Karpas-422 (cell line): ENCODE measurements at regions not wholly inside any gene's neighbourhood (a gene's known extent, or its start where the extent isn't known, plus 50 kb on each side); places are given as distances from the start of the nearest gene placed in this dataset.

ENCODE experiments used
- DNase-seq: peaks from one replicate; pipeline ENCODE4 v3.0.0-alpha.2; 2015
- H2AFZ ChIP-seq: fragments of 200-600 bp; sonication (generic); 2 replicates; pipeline ENCODE4 v1.6.1; 2014; ENCODE audit warnings: antibody characterized with exemption, low read length, mixed read lengths
- H3K27ac ChIP-seq: fragments of 200-600 bp; sonication (generic); 2 replicates; pipeline ENCODE4 v1.5.1; 2014; ENCODE audit warnings: mild to moderate bottlenecking, low read length, moderate library complexity
- H3K27me3 ChIP-seq: fragments of 200-600 bp; sonication (generic); 2 replicates; pipeline ENCODE4 v1.6.1; 2014; ENCODE audit warnings: low read length, mixed read lengths
- H3K36me3 ChIP-seq: fragments of 200-600 bp; sonication (generic); 2 replicates; pipeline ENCODE4 v1.6.1; 2014; ENCODE audit warnings: low read length, mixed read lengths; ENCODE audit not compliant: insufficient read depth
- H3K4me1 ChIP-seq: fragments of 200-600 bp; sonication (generic); 2 replicates; pipeline ENCODE4 v1.6.1; 2014; ENCODE audit warnings: mild to moderate bottlenecking, low read length, mixed read lengths
- H3K4me2 ChIP-seq: fragments of 200-600 bp; sonication (generic); 2 replicates; pipeline ENCODE4 v1.6.1; 2014; ENCODE audit warnings: low read length, low read depth, mild to moderate bottlenecking; ENCODE audit not compliant: poor library complexity, severe bottlenecking
- H3K4me3 ChIP-seq: fragments of 200-600 bp; sonication (generic); 2 replicates; pipeline ENCODE4 v1.5.1; 2014; ENCODE audit warnings: mild to moderate bottlenecking, antibody characterized with exemption, low read length, mixed read lengths
- H3K79me2 ChIP-seq: fragments of 200-600 bp; sonication (generic); 2 replicates; pipeline ENCODE4 v1.6.1; 2014; ENCODE audit warnings: mild to moderate bottlenecking, low read length, mixed read lengths
- H3K9ac ChIP-seq: fragments of 200-600 bp; sonication (generic); 2 replicates; pipeline ENCODE4 v1.6.0; 2014; ENCODE audit warnings: low read length
- H3K9me2 ChIP-seq: fragments of 200-600 bp; sonication (generic), shearing (Covaris generic); replicated peaks from 2 replicates; pipeline ENCODE4 v1.6.0; 2014; ENCODE audit warnings: mild to moderate bottlenecking, low read length, moderate library complexity; ENCODE audit not compliant: insufficient read depth
- H3K9me3 ChIP-seq: fragments of 300-700, 200-600 bp; sonication (generic); 2 replicates; pipeline ENCODE4 v1.6.1; 2014; ENCODE audit warnings: low read length, mixed read lengths
- H4K20me1 ChIP-seq: fragments of 200-600 bp; sonication (generic); 2 replicates; pipeline ENCODE4 v1.6.1; 2014; ENCODE audit warnings: mild to moderate bottlenecking, antibody characterized with exemption, low read length, low read depth; ENCODE audit not compliant: insufficient read depth

DNA sequence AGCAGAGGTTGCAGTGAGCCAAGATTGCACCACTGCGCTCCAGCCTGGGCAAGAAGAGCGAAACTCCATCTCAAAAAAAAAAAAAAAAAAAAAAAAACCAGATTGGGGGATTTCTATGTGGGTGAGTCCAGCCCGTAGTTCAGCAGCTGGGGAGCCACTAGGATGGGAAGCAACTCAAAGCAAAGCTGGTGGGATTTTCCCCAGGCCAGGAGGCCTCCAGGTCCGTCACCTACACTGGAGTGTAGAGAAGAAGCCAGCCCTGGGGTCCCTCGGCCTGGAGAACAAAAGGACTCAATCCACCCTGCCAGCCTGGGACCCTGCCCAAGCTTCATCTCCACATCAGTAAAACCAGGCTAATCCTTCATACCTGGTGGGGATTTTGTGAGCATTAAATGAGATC is 121.3 kb upstream of the CACNA1A start:
- H3K4me2 ChIP-seq = no peak overlapping the region
- no peak overlapping the region for H3K4me3 ChIP-seq
- no peaks in the 10 kb centered on the region for H3K27me3 ChIP-seq
- no peaks in the 10 kb centered on the region for H3K79me2 ChIP-seq
- H3K9ac ChIP-seq = no peak overlapping the region
- no peak overlapping the region for H2AFZ ChIP-seq
- H3K9me3 ChIP-seq = no peaks in the 10 kb centered on the region
- no peaks in the 10 kb centered on the region for H4K20me1 ChIP-seq
- DNase-seq = no peak
- no peak overlapping the region for H3K27ac ChIP-seq
- no peaks in the 10 kb centered on the region for H3K9me2 ChIP-seq
- H3K4me1 ChIP-seq = no peaks in the 10 kb centered on the region
- H3K36me3 ChIP-seq = no peaks in the 10 kb centered on the region

GRCh38 chr19:13623716-13624710 is 117.7 kb upstream of the CACNA1A start:
- H2AFZ ChIP-seq = no peak overlapping the region
- H3K4me3 ChIP-seq = no peak overlapping the region
- H3K4me1 ChIP-seq = no peaks in the 10 kb centered on the region
- no peaks in the 10 kb centered on the region for H4K20me1 ChIP-seq
- DNase-seq = no peak
- H3K9me2 ChIP-seq = no peaks in the 10 kb centered on the region
- no peaks in the 10 kb centered on the region for H3K79me2 ChIP-seq
- no peaks in the 10 kb centered on the region for H3K9me3 ChIP-seq
- H3K27me3 ChIP-seq = no peaks in the 10 kb centered on the region
- no peaks in the 10 kb centered on the region for H3K36me3 ChIP-seq
- H3K27ac ChIP-seq = no peak overlapping the region
- no peak overlapping the region for H3K9ac ChIP-seq
- no peak overlapping the region for H3K4me2 ChIP-seq

GRCh38 chr19:13622766-13623715 is 116.8 kb upstream of the CACNA1A start:
- no peaks in the 10 kb centered on the region for H3K9me3 ChIP-seq
- no peak for DNase-seq
- no peak overlapping the region for H2AFZ ChIP-seq
- H3K9ac ChIP-seq = no peak overlapping the region
- no peaks in the 10 kb centered on the region for H3K9me2 ChIP-seq
- H3K36me3 ChIP-seq = no peaks in the 10 kb centered on the region
- no peaks in the 10 kb centered on the region for H3K4me1 ChIP-seq
- H3K27me3 ChIP-seq = no peaks in the 10 kb centered on the region
- no peaks in the 10 kb centered on the region for H4K20me1 ChIP-seq
- H3K79me2 ChIP-seq = no peaks in the 10 kb centered on the region
- no peak overlapping the region for H3K27ac ChIP-seq
- no peak overlapping the region for H3K4me2 ChIP-seq
- H3K4me3 ChIP-seq = no peak overlapping the region

GRCh38 chr19:13621413-13621812 is 115.1 kb upstream of the CACNA1A start:
- H3K4me3 ChIP-seq = no peak overlapping the region
- H2AFZ ChIP-seq = no peak overlapping the region
- no peaks in the 10 kb centered on the region for H3K79me2 ChIP-seq
- no peak overlapping the region for H3K4me2 ChIP-seq
- H3K4me1 ChIP-seq = no peaks in the 10 kb centered on the region
- H3K36me3 ChIP-seq = no peaks in the 10 kb centered on the region
- no peaks in the 10 kb centered on the region for H3K9me2 ChIP-seq
- H3K9ac ChIP-seq = no peak overlapping the region
- no peaks in the 10 kb centered on the region for H4K20me1 ChIP-seq
- DNase-seq = peak; percentile 79
- H3K9me3 ChIP-seq = no peaks in the 10 kb centered on the region
- no peaks in the 10 kb centered on the region for H3K27me3 ChIP-seq
- no peak overlapping the region for H3K27ac ChIP-seq

DNA sequence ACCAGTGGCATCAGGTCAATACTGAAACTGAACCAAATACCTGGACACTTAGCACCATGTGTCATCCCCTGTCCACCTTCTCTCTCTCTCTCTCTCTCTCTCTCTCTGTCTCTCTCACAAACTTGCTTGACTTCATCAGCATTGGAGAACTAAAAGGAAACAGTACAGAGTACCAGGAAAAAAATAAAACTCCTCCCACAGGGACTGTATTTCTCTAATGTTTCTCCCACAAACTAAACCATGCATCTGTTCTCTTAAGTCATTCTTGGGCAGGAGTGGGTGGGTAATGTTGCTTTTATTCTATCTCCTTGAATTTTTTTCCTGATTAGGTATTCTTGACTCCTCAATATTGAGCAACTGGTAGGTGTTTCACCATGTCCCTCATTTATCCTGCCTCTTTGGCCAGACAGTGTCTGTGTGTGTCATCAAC is 112.9 kb upstream of the CACNA1A start:
- no peak for DNase-seq
- Histone ChIP-seq H3K9ac (no peak overlapping the region), H3K9me2 (no peaks in the 10 kb centered on the region), H3K9me3 (no peaks in the 10 kb centered on the region), H3K27me3 (no peaks in the 10 kb centered on the region), H3K36me3 (no peaks in the 10 kb centered on the region), H2AFZ (no peak overlapping the region), H3K27ac (no peak overlapping the region), H3K4me2 (no peak overlapping the region), H3K4me3 (no peak overlapping the region), H4K20me1 (no peaks in the 10 kb centered on the region), H3K4me1 (no peaks in the 10 kb centered on the region), H3K79me2 (no peaks in the 10 kb centered on the region)

DNA sequence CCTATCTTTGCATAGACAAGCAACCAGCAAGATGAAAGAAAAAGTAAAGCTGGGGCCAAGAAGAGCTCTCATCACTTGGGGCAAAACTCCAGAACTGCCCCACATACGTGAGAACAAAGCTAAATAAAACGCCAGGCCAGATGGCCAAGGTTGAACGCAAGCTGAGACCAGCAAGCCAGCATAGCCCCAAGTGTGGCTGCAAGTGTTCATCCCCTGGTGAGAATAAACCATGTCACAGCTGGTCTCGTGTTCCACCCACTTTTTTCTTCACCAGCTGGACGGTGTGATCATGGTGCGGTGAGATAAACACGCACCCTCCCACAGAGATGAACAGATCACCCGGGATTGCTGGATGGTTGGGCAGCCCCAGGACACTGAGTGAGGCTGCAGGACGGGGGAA is 109.6 kb upstream of the CACNA1A start:
- H3K4me2 ChIP-seq = no peak overlapping the region
- no peak for DNase-seq

DNA sequence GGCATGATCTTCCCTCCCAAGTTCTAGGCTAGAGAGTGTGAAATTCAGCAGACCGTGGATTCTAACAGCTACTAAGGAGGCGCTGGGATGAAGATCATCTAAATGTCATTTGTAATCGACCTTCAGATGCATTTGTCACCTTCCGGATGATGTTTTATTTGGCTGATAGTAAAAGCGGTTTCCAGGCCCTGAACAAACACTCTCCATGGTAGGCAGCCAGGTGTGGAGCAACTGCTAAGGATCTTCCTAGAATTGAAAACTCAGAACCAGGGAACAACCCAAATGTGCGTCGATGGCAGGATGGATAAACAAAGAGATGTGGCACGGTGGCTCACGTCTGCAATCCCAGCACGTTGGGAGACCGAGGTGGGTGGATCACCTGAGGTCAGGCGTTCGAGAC is 107.2 kb upstream of the CACNA1A start:
- no peak for DNase-seq
- no peak overlapping the region for H3K9ac ChIP-seq
- H3K4me2 ChIP-seq = no peak overlapping the region
- no peak overlapping the region for H2AFZ ChIP-seq
- no peak overlapping the region for H3K4me3 ChIP-seq
- no peaks in the 10 kb centered on the region for H3K9me2 ChIP-seq
- no peaks in the 10 kb centered on the region for H3K36me3 ChIP-seq
- H3K27ac ChIP-seq = no peak overlapping the region
- H4K20me1 ChIP-seq = no peaks in the 10 kb centered on the region
- no peaks in the 10 kb centered on the region for H3K27me3 ChIP-seq
- no peaks in the 10 kb centered on the region for H3K79me2 ChIP-seq
- no peaks in the 10 kb centered on the region for H3K9me3 ChIP-seq
- no peaks in the 10 kb centered on the region for H3K4me1 ChIP-seq

More for the DNA sequence above, 109.6 kb upstream of the CACNA1A start:
- Histone ChIP-seq H4K20me1 (no peaks in the 10 kb centered on the region), H3K4me1 (no peaks in the 10 kb centered on the region), H3K9me2 (no peaks in the 10 kb centered on the region), H3K4me3 (no peak overlapping the region), H3K27me3 (no peaks in the 10 kb centered on the region), H3K9me3 (no peaks in the 10 kb centered on the region), H3K79me2 (no peaks in the 10 kb centered on the region), H3K36me3 (no peaks in the 10 kb centered on the region), H3K27ac (no peak overlapping the region), H3K9ac (no peak overlapping the region), H2AFZ (no peak overlapping the region)

GRCh38 chr19:13611596-13611995 is 105.3 kb upstream of the CACNA1A start:
- Histone ChIP-seq H3K4me2 (no peak overlapping the region), H3K4me3 (no peak overlapping the region), H3K4me1 (no peaks in the 10 kb centered on the region), H3K9ac (no peak overlapping the region), H3K27ac (no peak overlapping the region), H3K9me3 (no peaks in the 10 kb centered on the region), H3K27me3 (no peaks in the 10 kb centered on the region), H4K20me1 (no peaks in the 10 kb centered on the region), H3K79me2 (no peaks in the 10 kb centered on the region), H3K9me2 (no peaks in the 10 kb centered on the region), H2AFZ (no peak overlapping the region), H3K36me3 (no peaks in the 10 kb centered on the region)
- DNase-seq = no peak
